Neural cell (in vitro differentiated cells): ENCODE measurements at regions not wholly inside any gene's neighbourhood (a gene's known extent, or its start where the extent isn't known, plus 50 kb on each side); places are given as distances from the start of the nearest gene placed in this dataset.

ENCODE experiments used
- H2AFZ ChIP-seq: fragments of 200-600, 300-800 bp; sonication (generic), shearing (Covaris generic); 2 replicates; pipeline ENCODE4 v1.6.0; 2014; ENCODE audit warnings: low read depth, mild to moderate bottlenecking, antibody characterized with exemption, low read length, moderate library complexity
- H3F3A ChIP-seq: fragments of 200-600 bp; shearing (Covaris generic); 2 replicates; pipeline ENCODE4 v1.6.1; 2016; ENCODE audit warnings: mild to moderate bottlenecking, moderate library complexity, mixed read lengths, antibody characterized with exemption, low read length; ENCODE audit not compliant: insufficient read depth, poor library complexity, severe bottlenecking
- H3K27ac ChIP-seq: fragments of 200-600, 300-800 bp; sonication (generic), shearing (Covaris generic); 2 replicates; pipeline ENCODE4 v1.5.1; 2014; ENCODE audit warnings: mild to moderate bottlenecking, low read length, moderate library complexity
- H3K27me3 ChIP-seq: fragments of 300-800, 200-600 bp; sonication (generic), shearing (Covaris generic); 2 replicates; pipeline ENCODE4 v1.6.0; 2014; ENCODE audit warnings: mild to moderate bottlenecking, low read depth, low read length, moderate library complexity; ENCODE audit not compliant: insufficient read depth
- H3K36me3 ChIP-seq: fragments of 300-800, 200-600 bp; sonication (generic), shearing (Covaris generic); 2 replicates; pipeline ENCODE4 v1.5.1; 2014; ENCODE audit warnings: mild to moderate bottlenecking, antibody characterized with exemption, low read length, moderate library complexity; ENCODE audit not compliant: insufficient read depth
- H3K4me2 ChIP-seq: fragments of 300-800, 200-600 bp; sonication (generic), shearing (Covaris generic); 2 replicates; pipeline ENCODE4 v1.6.0; 2014; ENCODE audit warnings: mild to moderate bottlenecking, low read length
- H3K4me3 ChIP-seq: fragments of 300-800, 200-600 bp; sonication (generic), shearing (Covaris generic); 2 replicates; pipeline ENCODE4 v1.5.1; 2014; ENCODE audit warnings: mild to moderate bottlenecking, low read length, moderate library complexity
- H3K79me2 ChIP-seq: fragments of 200-600 bp; shearing (Covaris generic); replicated peaks from 2 replicates; pipeline ENCODE4 v1.6.0; 2014; ENCODE audit warnings: mild to moderate bottlenecking, low read length, moderate library complexity; ENCODE audit not compliant: insufficient read depth
- H3K9ac ChIP-seq: fragments of 300-800, 200-600 bp; sonication (generic), shearing (Covaris generic); 2 replicates; pipeline ENCODE4 v1.6.1; 2016; ENCODE audit warnings: mild to moderate bottlenecking, low read length, mixed read lengths
- H3K9me2 ChIP-seq: fragments of 200-600 bp; shearing (Covaris generic); 2 replicates; pipeline ENCODE4 v1.6.1; 2016; ENCODE audit warnings: mild to moderate bottlenecking, low read length, mixed read lengths; ENCODE audit not compliant: insufficient read depth
- H3K9me3 ChIP-seq: fragments of 200-600, 300-800 bp; sonication (generic), shearing (Covaris generic); 2 replicates; pipeline ENCODE4 v1.6.1; 2016; ENCODE audit warnings: mild to moderate bottlenecking, mixed run types, low read length, moderate library complexity, mixed read lengths
- H4K20me1 ChIP-seq: fragments of 200-600 bp; shearing (Covaris generic); 2 replicates; pipeline ENCODE4 v1.6.1; 2016; ENCODE audit warnings: mild to moderate bottlenecking, mixed run types; ENCODE audit not compliant: insufficient read depth
- EP300 ChIP-seq: fragments of 450-650 bp; conservative IDR thresholded peaks from 2 replicates; pipeline ENCODE4 v1.6.1; 2014; ENCODE audit warnings: antibody characterized with exemption, mild to moderate bottlenecking, moderate library complexity; ENCODE audit not compliant: poor library complexity, severe bottlenecking
- EZH2 ChIP-seq: fragments of 200-600, 300-800 bp; shearing (Covaris generic), sonication (generic); IDR thresholded peaks from 2 replicates; pipeline ENCODE4 v1.6.1; 2014; ENCODE audit warnings: antibody characterized with exemption, low read length, borderline replicate concordance, mild to moderate bottlenecking; ENCODE audit not compliant: insufficient read depth, poor library complexity, severe bottlenecking
- MXI1 ChIP-seq: fragments of 450-650 bp; conservative IDR thresholded peaks from 2 replicates; pipeline ENCODE4 v1.6.1; 2014; ENCODE audit warnings: antibody characterized with exemption, mild to moderate bottlenecking; ENCODE audit not compliant: poor library complexity, severe bottlenecking
- POLR2AphosphoS5 ChIP-seq: IDR thresholded peaks from 2 replicates; pipeline ENCODE4 v1.6.1; 2012
- RAD21 ChIP-seq: fragments of 450-650 bp; conservative IDR thresholded peaks from 2 replicates; pipeline ENCODE4 v1.6.1; 2014; ENCODE audit warnings: antibody characterized with exemption, mild to moderate bottlenecking, moderate library complexity
- REST ChIP-seq: IDR thresholded peaks from 2 replicates; pipeline ENCODE4 v1.6.1; 2012; ENCODE audit warnings: borderline replicate concordance
- SMC3 ChIP-seq: fragments of 450-650 bp; conservative IDR thresholded peaks from 2 replicates; pipeline ENCODE4 v1.6.1; 2014; ENCODE audit warnings: antibody characterized with exemption, mild to moderate bottlenecking, moderate library complexity; ENCODE audit not compliant: poor library complexity
- TAF1 ChIP-seq: IDR thresholded peaks from 2 replicates; pipeline ENCODE4 v1.6.1; 2012; ENCODE audit warnings: low read depth

- peak overlapping the region; percentile 35 for H3K4me3 ChIP-seq
- no peaks in the 10 kb centered on the region for H3K27me3 ChIP-seq
- TF ChIP-seq EP300: no peak
- TF ChIP-seq RAD21: no peak
- TF ChIP-seq EZH2: no peak
- peak; percentile 20 for TF ChIP-seq POLR2AphosphoS5
- TF ChIP-seq REST: peak; percentile 23
- no peaks in the 10 kb centered on the region for H3K79me2 ChIP-seq
- H3K9me3 ChIP-seq: no peaks in the 10 kb centered on the region
- peak overlapping the region; percentile 57 for H3K4me2 ChIP-seq
- no peaks in the 10 kb centered on the region for H3K36me3 ChIP-seq
- no peaks in the 10 kb centered on the region for H4K20me1 ChIP-seq
- no peaks in the 10 kb centered on the region for H3F3A ChIP-seq
- no peak overlapping the region for H2AFZ ChIP-seq
- peak overlapping the region; percentile 44 for H3K9ac ChIP-seq
- H3K27ac ChIP-seq: peak overlapping the region; percentile 71
- H3K9me2 ChIP-seq: no peaks in the 10 kb centered on the region
These were observed 76.1 kb downstream of the SLC25A47 start for GRCh38 chr14:100399052-100399849.

- no peaks in the 10 kb centered on the region for H3K9me3 ChIP-seq
- no peaks in the 10 kb centered on the region for H3K36me3 ChIP-seq
- no peak overlapping the region for H2AFZ ChIP-seq
- H3K9me2 ChIP-seq: no peaks in the 10 kb centered on the region
- H3K79me2 ChIP-seq: no peaks in the 10 kb centered on the region
- no peak overlapping the region for H3K4me2 ChIP-seq
- H3K9ac ChIP-seq: peak overlapping the region; percentile 44
- H3K4me3 ChIP-seq: peak overlapping the region; percentile 35
- no peak for TF ChIP-seq REST
- no peak for TF ChIP-seq EZH2
- no peak for TF ChIP-seq TAF1
- TF ChIP-seq MXI1: no peak
- no peak for TF ChIP-seq POLR2AphosphoS5
- TF ChIP-seq SMC3: no peak
- H3K27ac ChIP-seq: peak overlapping the region; percentile 71
- H4K20me1 ChIP-seq: no peaks in the 10 kb centered on the region
- H3F3A ChIP-seq: no peaks in the 10 kb centered on the region
- H3K27me3 ChIP-seq: no peaks in the 10 kb centered on the region
These were observed 77.0 kb downstream of the SLC25A47 start for GRCh38 chr14:100400115-100400514.
